Testis (tissue), 2 donors: ENCODE measurements at regions not wholly inside any gene's neighbourhood (a gene's known extent, or its start where the extent isn't known, plus 50 kb on each side); places are given as distances from the start of the nearest gene placed in this dataset.

Source experiments
- DNase-seq: peaks from one replicate; pipeline ENCODE4 v3.0.0-alpha.2; 2019
- H3K27ac ChIP-seq, 2 donors: fragments of 200-600 bp; sonication (generic); one replicate each; pipeline ENCODE4 v1.5.1; 2019
- H3K27me3 ChIP-seq: fragments of 200-600 bp; sonication (generic); one replicate; pipeline ENCODE4 v1.5.1; 2019
- H3K36me3 ChIP-seq: fragments of 200-600 bp; sonication (generic); one replicate; pipeline ENCODE4 v1.5.1; 2017; ENCODE audit warnings: low read depth; ENCODE audit errors: missing control alignments
- H3K4me1 ChIP-seq: fragments of 200-600 bp; sonication (generic); one replicate; pipeline ENCODE4 v1.5.1; 2019
- H3K4me3 ChIP-seq, 2 donors: fragments of 200-600 bp; sonication (generic); one replicate each; pipeline ENCODE4 v1.5.1; 2017 to 2019
- H3K9me3 ChIP-seq: fragments of 200-600 bp; sonication (generic); one replicate; pipeline ENCODE4 v1.5.1; 2017
- POLR2A ChIP-seq: fragments of 450-650 bp; IDR thresholded peaks from one replicate; pipeline ENCODE4 v1.6.1; 2017; ENCODE audit warnings: antibody characterized with exemption, mild to moderate bottlenecking, moderate library complexity
- WGBS, 2 donors: methylation state at CpG; one replicate each; pipeline ENCODE4 v1.1.5; 2018; 5-methylcytosine and 5-hydroxymethylcytosine counted together
- intact Hi-C: fragments of 100-400 bp; cut with DNase I; formaldehyde crosslinking; loops from one replicate; pipeline ENCODE4 v1.15.1; 2023; ENCODE audit warnings: low total_unique reads
- TF ChIP-seq, protein P1 (sequence below), 3 experiments: fragments of 450-650 bp in 2 of 3; fragments of 200-600 bp in 1 of 3; sonication (generic) in 1 of 3; IDR thresholded peaks; one replicate each; pipeline ENCODE4 v1.5.1; 2016 to 2019; ENCODE audit warnings: antibody characterized with exemption in 3 of 3, mild to moderate bottlenecking in 2 of 3, moderate library complexity in 1 of 3

DNA sequence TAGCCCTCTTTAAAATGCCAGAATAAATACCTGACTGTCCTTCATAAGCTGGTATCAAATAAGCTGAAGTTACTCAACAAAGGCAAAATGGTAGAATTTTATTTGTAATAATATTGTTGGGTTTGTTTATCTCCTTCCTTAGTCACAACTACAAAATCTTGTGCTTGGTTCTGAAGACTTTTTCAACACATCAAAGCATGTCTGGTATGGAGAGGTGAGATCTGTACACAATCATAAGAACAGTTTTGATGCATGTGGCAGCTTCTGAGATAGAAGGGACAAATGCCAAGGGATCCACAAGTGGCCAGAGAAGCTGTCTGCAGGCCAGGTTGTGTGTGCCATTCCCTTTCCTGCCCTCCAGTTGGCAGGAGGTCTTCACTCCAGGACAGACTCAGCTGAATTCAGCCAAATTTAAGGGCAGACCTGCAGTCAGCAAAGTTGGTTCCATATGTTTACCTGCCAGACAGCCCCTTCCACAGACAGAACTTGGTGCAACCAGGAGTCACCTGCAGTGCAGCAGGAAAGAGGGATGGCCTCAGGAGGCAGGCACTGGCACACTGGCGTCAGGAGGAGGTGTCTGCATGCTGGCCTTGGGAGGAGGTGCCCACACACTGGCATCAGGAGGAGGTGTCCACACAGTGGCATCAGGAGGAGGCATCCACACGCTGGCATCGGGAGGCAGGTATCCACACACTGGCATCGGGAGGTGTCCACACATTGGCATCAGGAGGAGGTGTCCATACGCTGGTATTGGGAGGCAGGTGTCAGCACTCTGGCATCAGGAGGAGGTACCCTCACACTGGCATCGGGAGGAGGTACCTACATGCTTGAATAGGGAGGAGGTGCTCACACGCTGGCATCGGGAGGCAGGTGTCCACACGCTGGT lies 93.1 kb upstream of the IKZF1 start:
- no peak for DNase-seq
- no peak for TF ChIP-seq POLR2A
- TF ChIP-seq, protein P1, sequence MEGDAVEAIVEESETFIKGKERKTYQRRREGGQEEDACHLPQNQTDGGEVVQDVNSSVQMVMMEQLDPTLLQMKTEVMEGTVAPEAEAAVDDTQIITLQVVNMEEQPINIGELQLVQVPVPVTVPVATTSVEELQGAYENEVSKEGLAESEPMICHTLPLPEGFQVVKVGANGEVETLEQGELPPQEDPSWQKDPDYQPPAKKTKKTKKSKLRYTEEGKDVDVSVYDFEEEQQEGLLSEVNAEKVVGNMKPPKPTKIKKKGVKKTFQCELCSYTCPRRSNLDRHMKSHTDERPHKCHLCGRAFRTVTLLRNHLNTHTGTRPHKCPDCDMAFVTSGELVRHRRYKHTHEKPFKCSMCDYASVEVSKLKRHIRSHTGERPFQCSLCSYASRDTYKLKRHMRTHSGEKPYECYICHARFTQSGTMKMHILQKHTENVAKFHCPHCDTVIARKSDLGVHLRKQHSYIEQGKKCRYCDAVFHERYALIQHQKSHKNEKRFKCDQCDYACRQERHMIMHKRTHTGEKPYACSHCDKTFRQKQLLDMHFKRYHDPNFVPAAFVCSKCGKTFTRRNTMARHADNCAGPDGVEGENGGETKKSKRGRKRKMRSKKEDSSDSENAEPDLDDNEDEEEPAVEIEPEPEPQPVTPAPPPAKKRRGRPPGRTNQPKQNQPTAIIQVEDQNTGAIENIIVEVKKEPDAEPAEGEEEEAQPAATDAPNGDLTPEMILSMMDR (IDR thresholded peaks at IDR 0.05) = no peak

DNA sequence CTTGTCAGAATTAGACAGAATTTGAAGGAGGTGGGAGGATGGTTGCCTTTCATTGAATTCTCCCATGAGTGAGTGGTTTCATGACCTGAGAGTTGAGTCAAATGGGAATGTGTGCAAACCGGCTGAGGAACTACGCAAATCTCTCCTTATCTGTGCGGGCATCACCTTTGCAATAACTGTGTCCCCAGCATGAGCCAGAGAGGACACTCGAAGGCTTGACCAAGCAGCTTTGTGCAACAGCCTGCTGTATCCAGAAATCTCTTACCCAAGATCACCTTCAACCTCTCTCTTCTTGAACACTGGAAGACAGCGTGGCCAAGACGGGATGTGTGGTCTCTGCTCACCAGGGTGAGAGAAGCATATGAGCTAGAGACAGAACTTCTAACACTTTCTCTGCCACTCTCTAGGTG lies 93.8 kb upstream of the IKZF1 start:
- Histone ChIP-seq H3K9me3 (no peaks in the 10 kb centered on the region), H3K4me3 (no peak overlapping the region), H3K27me3 (no peaks in the 10 kb centered on the region), H3K36me3 (no peaks in the 10 kb centered on the region), H3K4me1 (no peaks in the 10 kb centered on the region), H3K27ac (no peak overlapping the region)
- DNase-seq = no peak
- TF ChIP-seq, protein P1 (IDR thresholded peaks at IDR 0.05) = no peak
- TF ChIP-seq POLR2A = no peak
- WGBS, 2 donors = 68 to 82% methylated on average over 6 of the region's 6 CpGs
- intact Hi-C loops = no loop called here

More for the DNA sequence above, 93.1 kb upstream of the IKZF1 start:
- Histone ChIP-seq H3K36me3 (no peaks in the 10 kb centered on the region), H3K4me1 (no peaks in the 10 kb centered on the region), H3K27me3 (no peaks in the 10 kb centered on the region), H3K27ac (no peak overlapping the region), H3K4me3 (no peak overlapping the region), H3K9me3 (no peaks in the 10 kb centered on the region)
- intact Hi-C loops = no loop called here
- 85 to 97% methylated on average over 9 of the region's 9 CpGs for WGBS, 2 donors

DNA sequence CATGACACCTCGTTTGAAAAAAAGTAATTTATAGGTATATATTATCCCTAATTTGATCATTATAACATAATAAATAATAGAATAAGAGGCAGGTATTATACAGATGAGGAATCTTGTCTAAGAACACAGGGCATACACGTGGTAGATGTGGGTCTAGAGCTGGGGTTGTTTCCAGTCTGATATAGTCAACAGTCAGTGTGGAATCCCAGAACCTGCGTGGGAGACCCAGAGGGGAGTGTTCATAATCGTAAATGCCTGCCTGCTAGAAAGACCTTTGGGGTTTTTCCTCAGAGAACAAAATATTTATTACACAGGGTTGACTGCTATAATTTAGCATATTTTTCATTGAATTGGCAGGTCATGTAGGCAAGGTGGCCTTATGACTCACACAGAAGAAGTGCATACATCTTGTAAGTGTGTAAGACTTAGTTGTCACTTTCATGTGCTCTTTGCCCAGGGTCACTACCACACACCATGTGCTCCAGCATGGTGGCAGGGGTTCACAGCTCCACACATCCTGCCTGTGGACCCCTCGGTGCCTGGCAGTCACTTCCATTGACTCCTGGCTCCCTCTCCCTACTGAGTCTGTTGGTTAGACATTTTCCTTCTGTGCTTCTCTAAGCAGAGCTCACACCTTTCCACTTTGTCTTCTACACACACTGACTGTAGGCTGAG lies 94.9 kb upstream of the IKZF1 start:
- Histone ChIP-seq H3K4me1 (peaks cover 3% of the 10 kb centered on the region), H3K36me3 (no peaks in the 10 kb centered on the region), H3K27ac (no peak overlapping the region), H3K27me3 (no peaks in the 10 kb centered on the region), H3K9me3 (no peaks in the 10 kb centered on the region), H3K4me3 (no peak overlapping the region)
- TF ChIP-seq, protein P1 (IDR thresholded peaks at IDR 0.05) = no peak
- no peak for TF ChIP-seq POLR2A
- intact Hi-C loops = no loop called here
- DNase-seq = no peak
- 52 to 55% methylated on average over 5 of the region's 5 CpGs for WGBS, 2 donors

DNA sequence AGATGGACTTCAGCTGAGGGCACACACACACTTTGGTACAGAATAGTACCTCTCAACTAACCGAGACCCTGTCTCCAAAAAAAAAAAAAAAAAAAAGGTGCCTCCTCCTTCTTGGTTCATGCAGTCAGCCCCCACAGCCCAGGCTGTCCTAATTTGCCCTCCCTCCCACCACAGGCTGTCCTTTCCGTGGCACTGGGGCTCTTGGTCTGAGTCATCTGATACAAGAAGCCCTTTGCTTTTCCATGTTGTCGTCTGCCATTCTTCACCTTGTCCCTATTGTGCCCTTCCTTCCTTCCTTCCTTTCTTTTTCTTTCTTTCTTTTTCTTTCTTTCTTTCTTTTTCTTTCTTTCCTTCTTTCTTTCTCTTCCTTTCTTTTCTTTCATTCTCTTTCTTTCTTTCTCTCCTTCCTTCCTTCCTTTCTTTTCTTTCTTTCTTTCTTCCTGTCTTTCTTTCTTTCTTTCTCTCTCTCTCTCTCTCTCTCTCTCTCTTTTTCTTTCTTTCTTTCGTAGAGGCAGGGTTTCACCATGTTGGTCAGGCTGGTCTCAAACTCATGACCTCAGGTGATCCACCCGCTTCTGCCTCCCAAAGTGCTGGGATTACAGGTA lies 96.0 kb upstream of the IKZF1 start:
- peaks cover 3% of the 10 kb centered on the region for H3K4me1 ChIP-seq
- no peak for DNase-seq
- H3K9me3 ChIP-seq = no peaks in the 10 kb centered on the region
- H3K27me3 ChIP-seq = no peaks in the 10 kb centered on the region
- intact Hi-C loops = no loop called here
- no peak overlapping the region for H3K4me3 ChIP-seq
- WGBS, 2 donors = 82 to 86% methylated on average over 5 of the region's 5 CpGs
- no peak overlapping the region for H3K27ac ChIP-seq
- no peak for TF ChIP-seq POLR2A
- TF ChIP-seq, protein P1 (IDR thresholded peaks at IDR 0.05) = no peak
- H3K36me3 ChIP-seq = no peaks in the 10 kb centered on the region
